NCI-H1694 treated with DMSO at 0.1 percent for 48 hours (cell line): ENCODE measurements at regions not wholly inside any gene's neighbourhood (a gene's known extent, or its start where the extent isn't known, plus 50 kb on each side); places are given as distances from the start of the nearest gene placed in this dataset.
A peak's percentile ranks its signal among the peaks of the same experiment; 100 is the strongest.
"Not testable (repeated sequence)": the region's sequence is repeated elsewhere in the genome, so short reads cannot be mapped to it uniquely, and the experiment has no call there.

Source experiments
- DNase-seq: peaks from one replicate; lab custom pipeline; 2025; lab: John Stamatoyannopoulos, UW

DNA sequence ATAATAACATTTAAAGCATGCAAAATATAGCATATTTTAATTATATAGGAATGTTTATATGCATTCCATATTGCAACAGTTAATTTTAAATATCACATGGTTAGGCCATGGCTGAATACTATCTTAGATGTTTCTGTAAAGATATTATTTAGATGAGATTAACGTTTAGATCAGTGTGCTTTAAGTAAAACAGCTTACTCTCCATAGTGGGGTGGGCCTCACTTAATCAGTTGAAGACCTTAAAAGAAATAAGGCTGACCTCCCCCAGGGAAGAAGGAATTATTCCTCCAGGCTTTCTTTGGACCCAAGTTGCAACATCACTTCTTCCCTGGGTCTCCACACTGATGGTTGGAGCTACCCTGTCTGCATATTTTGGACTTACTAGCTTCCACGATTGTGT lies 1246.5 kb downstream of the TYW1 start:
- no peak for DNase-seq

DNA sequence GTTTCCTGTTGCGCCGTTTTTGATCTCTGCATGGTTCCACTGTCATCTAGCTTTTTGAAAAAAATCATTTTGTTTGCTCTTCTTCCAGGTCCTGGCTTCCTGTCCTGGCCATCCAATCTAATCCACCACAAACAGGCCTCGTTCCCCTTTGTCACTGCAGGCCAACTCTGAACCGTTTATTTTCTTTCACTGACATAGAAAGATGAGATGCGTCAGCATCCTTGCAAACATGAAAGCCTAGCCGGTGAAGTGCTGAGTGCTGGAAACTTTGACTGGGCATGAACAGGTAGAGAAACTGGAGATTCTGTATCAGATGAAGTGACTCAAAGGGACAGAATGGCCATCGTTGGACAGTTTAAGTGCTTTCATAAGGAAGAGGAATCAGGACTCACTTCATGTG lies 1247.8 kb downstream of the TYW1 start:
- no peak for DNase-seq

DNA sequence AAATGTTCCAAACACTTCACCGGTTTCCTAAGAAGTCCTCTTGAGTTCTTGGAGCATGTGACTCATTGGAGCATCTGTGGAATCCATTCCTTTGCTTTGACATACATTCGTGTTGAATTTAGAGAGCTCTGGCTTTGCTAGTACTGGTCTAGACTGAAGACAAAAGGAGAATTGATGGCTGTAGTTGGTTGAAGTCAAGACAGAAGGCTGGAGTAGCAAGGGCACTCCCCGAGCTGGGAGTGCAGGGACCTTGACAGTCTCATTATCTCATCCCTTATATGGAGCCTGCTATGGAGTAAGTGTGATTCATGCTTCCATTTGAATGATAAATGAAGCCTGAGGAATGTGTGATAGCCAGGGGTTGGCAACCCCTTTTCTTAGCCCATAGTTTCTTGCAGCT lies 1249.1 kb downstream of the TYW1 start:
- no peak for DNase-seq

DNA sequence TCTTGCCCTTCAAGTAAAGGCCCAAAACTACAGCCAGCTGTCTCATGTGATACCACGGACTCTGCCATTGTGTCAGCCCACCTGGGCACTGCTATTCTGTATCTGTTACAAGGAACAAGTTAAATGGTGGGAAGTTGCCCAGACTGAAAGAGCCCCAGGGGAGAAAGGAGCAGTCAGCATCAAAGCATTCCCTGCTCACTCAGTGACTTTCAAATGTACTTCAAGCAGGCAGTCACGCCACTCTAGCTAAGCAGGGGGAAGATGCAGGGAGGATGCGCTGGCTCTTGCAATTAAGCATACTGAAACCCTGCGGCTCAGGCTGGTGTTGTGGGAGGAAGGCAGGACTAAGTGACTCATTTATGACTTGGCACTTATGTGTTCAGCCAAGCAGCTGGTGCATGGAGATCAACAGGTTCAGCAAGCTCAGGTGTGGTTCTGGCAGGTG lies 1249.6 kb downstream of the TYW1 start:
- DNase-seq: no peak

- DNase-seq: no peak
Measured at GRCh38 chr7:68247126-68247525, 1250.5 kb downstream of the TYW1 start.

DNA sequence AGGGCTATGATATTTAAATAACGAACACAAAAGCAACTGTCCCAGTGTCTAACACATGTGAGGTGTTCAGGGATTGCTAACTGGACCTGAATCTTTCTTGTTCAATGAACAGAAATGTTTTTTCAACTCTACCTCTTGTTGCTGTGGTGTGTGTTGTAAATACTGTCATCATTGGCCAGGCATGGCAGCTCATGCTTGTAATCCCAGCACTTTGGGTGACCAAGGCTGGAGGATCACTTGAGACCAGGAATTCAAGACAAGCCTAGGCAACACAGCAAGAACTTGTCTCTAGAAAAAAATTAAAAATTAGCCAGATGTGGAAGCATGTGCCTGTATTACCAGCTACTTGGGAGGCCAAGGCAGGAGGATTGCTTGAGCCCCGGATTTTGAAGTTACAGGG lies 1250.9 kb downstream of the TYW1 start:
- DNase-seq: no peak

DNA sequence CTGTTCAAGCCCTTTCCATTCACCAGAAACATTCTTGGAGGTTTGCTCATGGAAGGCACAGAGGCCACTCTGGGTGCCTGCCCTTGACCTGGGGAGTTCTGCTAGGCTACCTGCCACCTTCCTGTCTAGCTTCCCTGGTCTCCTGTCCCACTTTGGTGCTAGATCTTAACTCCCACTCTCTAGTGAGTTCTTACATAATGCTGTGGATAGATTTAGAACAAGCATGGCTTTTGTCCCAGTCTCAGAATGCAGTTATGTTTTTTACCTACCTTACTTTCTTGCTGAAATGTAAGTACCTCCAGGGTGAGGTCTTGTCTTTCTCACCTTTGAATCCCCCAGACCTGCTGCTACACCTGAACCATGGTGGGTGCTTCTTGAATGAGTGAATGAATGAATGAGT lies 1252.3 kb downstream of the TYW1 start:
- DNase-seq: no peak

DNA sequence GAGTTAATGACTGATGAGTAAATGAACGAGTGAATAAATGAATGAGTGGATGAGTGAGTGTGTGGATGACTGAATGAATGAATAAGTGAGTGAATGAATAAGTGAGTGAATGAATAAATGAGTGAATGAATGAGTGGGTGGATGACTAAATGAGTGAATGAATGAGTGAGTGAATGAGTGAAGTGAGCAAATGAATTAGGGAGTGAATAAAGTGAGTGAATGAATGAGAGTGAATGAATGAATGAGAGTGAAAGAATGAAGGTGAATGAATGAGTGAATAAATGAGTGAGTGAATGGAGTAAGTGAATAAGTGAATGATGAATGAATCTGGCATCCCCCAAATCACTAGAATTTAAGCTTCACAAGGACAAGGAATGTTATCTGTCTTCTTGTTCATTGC lies 1253.0 kb downstream of the TYW1 start:
- no peak for DNase-seq

DNA sequence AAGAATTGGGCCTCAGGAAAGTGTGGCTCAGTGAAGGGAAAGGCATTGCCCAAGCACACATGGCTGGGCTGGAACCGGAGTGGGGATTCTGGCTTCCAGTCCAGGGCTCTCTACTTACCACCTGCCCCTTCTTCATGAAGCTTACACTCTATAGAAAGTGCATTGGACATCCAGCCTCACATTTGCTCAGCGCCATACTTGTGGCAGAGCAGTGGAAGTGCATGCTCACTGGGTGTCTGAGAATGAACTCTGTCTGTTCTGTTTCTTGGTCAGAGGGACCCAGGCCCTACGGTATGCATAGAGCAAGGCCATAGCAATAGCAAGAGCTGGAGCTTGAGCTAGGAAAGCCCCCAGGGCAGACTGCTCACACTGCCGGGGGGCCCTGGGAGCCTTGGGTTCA lies 1253.5 kb downstream of the TYW1 start:
- no peak for DNase-seq

- not testable (repeated sequence) for DNase-seq
Measured at GRCh38 chr7:68254815-68255214, 1258.2 kb downstream of the TYW1 start.

GRCh38 chr7:68256295-68256694 lies 1259.7 kb downstream of the TYW1 start:
- no peak for DNase-seq

DNA sequence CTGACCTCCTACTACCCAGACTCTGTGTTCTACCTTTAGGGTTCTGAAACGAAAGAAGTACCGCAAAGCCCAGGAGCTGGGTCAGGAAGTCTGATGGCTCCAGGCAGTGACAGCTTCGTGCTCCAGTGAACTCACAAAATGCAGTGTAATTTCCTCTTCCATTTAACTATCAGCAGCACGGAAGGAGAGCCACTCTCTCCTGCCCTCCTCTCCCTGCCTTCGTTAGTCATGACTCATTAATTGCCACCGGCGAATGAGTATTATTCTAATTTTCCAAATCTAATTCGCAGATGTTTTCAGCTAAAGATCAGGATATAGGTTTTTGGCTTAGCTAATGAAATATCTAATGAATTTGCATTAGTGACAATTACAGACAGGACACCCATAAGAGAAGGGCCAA lies 1262.0 kb downstream of the TYW1 start:
- DNase-seq: no peak

GRCh38 chr7:68265258-68265657 lies 1268.6 kb downstream of the TYW1 start:
- no peak for DNase-seq

- DNase-seq: no peak
Measured at GRCh38 chr7:68266004-68266579, 1269.5 kb downstream of the TYW1 start.

- no peak for DNase-seq
Measured at GRCh38 chr7:68267486-68267885, 1270.9 kb downstream of the TYW1 start.

- no peak for DNase-seq
Measured at GRCh38 chr7:68269405-68269804, 1272.8 kb downstream of the TYW1 start.

DNA sequence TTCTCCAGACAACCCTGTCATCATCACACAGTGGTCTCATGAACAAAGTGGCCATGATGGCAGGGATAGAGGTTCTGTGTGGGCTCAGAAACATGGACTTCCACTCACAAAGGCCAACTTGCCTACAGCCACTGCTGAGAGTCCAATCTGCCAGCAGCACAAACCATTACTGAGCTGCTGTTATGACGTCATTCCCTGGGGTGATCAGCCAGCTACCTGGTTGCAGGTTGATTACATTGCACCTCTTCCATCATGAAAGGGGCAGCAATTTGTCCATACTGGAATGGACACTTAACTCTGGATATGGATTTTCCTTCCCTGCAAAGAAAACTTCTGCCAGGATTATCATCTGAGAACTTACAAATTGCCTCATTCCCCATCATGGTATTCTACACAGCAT lies 1275.9 kb downstream of the TYW1 start:
- no peak for DNase-seq

DNA sequence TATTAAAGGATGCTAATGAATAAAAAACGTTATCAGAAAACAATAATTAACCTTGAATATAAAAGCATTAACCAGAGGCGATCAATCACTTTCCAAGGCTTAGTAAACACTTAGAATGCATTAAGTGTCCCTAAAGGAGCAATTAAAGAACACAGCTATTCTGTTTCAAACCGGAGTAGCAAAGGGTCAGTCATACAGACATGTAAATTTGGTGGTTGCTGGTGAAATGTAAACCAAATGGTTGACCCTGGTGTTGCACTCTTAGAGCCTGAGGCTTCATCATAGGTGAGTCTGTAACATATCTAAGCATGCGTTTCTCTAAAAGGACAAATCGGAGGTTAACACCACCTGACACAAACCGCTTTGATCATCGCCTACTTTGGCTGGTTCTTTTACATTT lies 1280.1 kb downstream of the TYW1 start:
- DNase-seq: no peak

GRCh38 chr7:68279827-68280400 lies 1283.3 kb downstream of the TYW1 start:
- no peak for DNase-seq

GRCh38 chr7:68280931-68281330 lies 1284.3 kb downstream of the TYW1 start:
- DNase-seq: no peak

DNA sequence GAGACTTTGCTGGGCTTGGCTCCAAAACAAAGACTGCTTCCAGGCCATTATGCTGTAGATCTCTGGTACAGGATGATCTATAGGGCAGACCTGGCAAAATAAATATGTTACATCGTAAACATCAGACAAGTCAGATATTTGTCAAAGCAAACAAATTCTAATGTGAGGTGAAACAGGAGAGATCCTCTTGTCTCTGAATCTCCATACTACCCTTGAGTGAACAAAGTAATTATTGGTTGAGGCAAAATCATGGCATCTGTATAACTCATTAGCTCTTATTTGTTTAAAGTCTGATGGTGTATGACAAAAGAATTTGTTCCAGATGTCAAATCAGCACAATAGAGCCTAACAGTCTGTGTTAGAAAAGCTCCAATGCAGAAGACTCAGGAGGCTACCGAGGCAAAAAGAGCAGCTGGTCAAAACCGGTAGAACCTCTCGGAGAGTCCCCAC lies 1291.5 kb downstream of the TYW1 start:
- DNase-seq: peak; percentile 52

DNA sequence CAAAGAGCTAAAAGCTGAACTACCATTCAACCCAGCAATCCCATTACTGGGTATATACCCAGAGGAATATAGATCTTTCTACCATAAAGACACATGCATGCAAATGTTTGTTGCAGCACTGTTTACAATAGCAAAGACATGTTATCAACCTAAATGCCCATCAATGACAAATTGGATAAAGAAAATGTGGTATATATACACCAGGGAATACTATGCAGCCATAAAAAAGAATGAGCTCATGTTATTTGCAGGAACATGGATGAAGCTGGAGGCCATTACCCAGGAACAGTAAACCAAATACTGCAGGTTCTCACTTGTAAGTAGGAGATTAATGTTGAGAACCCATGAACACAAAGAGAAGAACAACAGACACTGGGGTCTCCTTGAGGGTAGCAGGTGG lies 1295.1 kb downstream of the TYW1 start:
- DNase-seq: no peak

GRCh38 chr7:68295386-68295785 lies 1298.8 kb downstream of the TYW1 start:
- no peak for DNase-seq

DNA sequence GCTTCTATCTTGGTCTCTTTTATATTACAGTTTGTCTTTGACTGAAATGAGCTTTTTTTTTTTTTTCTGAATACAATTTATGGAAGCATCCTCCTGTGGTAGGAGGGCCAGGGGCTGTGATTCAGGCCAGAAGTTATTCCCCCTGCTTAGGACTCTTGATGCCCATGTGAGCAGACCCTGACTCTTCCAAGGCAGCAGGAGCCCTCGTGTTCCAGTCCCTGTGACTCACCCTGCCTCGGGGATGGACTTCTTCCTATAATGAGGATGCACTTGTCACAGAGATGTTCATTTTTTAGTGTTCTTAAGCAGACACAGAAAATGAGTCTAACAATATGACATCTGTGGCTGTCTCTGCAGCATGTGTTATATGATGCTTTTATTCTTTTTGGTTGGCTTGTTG lies 1293.7 kb upstream of the AUTS2 start:
- no peak for DNase-seq
